Hematopoietic multipotent progenitor cell treated with erythropoietin and hydrocortisone succinate and interleukin-3 and kit ligand, for 8 days (in vitro differentiated cells): ENCODE measurements at regions not wholly inside any gene's neighbourhood (a gene's known extent, or its start where the extent isn't known, plus 50 kb on each side); places are given as distances from the start of the nearest gene placed in this dataset.
"Not testable (repeated sequence)": the region's sequence is repeated elsewhere in the genome, so short reads cannot be mapped to it uniquely, and the experiment has no call there.

Experiments used
- DNase-seq: peaks from one replicate; pipeline ENCODE4 v3.0.0-alpha.2; 2015

GRCh38 chr2:52632543-52632942, 1135.1 kb upstream of the CHAC2 start:
- DNase-seq, result no peak

- DNase-seq, result no peak
Observed at GRCh38 chr2:52629944-52630343, 1137.7 kb upstream of the CHAC2 start.

DNA sequence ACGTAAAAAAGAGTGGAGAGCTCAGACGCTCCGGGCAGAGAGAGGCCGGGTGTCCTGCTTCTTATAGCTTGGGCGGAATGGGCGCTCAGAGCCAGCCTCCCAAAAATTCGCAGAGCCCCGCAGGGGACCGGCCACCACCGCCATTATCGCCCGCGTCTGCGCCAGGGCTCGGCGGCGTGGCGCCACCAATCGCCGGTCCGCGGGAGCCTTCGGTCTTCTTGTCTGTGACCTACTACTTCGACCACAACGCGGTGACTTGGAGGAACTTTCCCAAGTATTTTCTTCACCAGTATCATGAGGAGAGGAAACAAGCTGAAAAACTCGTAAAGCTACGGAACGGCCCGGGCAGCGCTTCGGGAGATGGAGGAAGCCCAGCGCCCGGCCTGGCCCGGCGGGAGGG, 1138.1 kb upstream of the CHAC2 start:
- no peak for DNase-seq

GRCh38 chr2:52622266-52622665, 1145.3 kb upstream of the CHAC2 start:
- DNase-seq, result no peak

GRCh38 chr2:52613064-52613463, 1154.5 kb upstream of the CHAC2 start:
- no peak for DNase-seq

DNA sequence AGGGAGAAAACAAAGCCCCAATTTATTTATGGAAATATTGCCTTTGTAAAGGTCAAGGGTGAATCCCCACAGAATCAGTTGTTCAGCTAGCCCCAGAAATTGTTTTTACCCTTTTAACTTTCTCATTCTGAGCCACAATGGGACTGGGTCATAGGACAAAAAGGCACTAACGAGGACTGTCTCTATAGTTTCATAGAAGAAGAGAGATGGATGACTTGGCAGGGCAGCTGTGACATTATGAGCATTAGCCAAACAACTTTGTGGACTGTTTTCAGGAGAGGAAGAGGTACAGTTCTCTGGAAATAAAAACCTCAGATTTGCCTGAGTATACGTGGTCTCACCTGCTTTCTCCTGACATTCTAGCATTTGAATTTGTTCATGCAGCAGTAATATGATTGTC, 1155.8 kb upstream of the CHAC2 start:
- DNase-seq, result no peak

GRCh38 chr2:52608030-52608429, 1159.6 kb upstream of the CHAC2 start:
- no peak for DNase-seq

DNA sequence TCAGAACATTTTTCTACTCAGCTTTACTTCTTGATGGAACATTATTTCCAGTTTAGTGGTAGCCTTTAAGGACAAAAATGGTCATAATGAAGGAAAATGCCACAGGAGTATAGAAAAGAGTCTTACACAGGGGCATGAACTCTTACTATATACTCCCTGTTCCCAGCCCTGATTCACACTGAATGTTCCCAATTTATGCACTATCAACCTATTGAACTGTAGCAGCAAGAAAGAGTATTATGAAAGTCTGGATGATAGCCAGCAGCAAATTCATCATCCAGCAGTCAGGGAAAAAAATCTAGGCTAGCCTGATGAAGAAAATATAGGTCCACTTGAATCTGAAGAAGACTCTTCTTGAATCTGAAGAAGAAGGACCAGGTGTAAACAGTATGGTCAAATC, 1170.3 kb upstream of the CHAC2 start:
- DNase-seq, result no peak

GRCh38 chr2:52594026-52594425, 1173.6 kb upstream of the CHAC2 start:
- DNase-seq, result no peak

DNA sequence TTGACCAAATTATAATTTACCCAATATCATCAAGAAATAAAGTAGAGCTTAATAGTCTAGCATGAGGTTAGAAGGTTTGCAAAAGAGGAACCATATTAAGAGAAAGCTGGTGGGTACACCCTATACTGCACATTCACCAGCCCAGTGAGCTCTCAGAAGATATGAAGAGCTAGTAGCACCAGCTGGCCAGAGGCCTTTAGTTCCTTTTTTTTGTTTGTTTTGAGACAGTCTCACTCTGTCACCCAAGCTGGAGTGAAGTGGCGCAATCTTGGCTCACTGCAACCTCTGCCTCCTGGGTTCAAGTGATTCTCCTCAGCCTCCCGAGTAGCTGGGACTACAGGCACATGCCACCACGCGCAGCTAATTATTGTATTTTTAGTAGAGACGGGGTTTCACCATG, 1183.5 kb upstream of the CHAC2 start:
- not testable (repeated sequence) for DNase-seq

DNA sequence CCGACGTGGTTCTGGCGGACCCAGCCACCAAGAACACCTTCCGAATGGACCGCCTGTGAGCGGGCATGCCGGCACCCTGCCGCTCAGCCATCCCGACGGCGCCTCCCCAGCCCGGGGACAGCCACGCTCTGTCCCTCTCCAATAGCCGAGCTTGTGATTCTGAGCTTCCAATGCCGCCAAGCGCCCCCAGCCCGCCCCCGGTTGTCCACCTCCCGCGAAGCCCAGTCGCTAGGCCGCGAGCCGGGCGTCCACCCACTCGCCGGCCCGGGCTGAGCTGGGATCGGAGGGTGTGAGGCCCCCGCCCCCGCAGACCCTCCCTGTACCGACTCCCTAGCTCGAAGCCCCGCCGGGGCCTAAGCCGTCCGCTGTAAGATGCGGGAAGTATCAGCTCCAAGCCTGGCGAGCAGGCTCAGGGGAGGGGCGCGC, 1195.1 kb upstream of the CHAC2 start:
- no peak for DNase-seq

- DNase-seq, result no peak
Observed at GRCh38 chr2:52571380-52572347, 1195.9 kb upstream of the CHAC2 start.

DNA sequence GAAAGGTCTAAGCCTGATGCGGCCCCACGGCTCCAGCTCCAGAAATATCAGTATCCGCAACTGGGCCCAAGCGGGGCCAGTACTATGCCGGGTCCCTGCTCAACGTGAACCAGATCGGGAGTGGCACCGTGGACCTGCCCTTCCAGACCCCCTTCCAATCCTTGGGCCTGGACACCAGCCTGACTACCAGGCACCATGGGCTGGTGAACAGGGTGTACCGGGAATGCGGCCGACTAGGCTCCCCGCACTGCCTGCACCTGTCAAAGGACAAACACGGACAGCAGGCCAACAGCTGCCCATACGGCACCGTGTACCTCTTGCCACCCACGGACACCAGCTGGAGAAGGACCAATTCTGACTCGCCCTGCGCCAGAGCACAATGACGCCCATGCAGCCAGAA, 1196.9 kb upstream of the CHAC2 start:
- DNase-seq, result no peak

DNA sequence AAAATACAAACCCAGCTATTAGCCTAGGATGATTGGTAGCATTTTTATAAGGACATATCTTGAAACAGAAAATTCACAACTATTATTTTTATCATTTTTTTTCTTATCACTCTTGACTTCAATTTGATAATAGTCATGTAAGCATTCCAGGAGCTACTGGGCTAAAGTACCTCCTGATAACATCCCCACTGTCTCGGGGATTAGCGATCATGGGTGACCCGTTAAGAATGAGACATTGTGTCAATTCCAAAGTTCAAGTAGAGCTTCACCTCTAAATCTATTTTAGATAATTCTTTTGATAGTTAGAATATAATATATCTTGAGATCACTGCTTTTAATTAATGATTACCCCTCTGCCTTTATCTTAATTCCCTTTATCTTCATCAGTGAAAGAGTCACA, 1204.5 kb upstream of the CHAC2 start:
- no peak for DNase-seq

GRCh38 chr2:52558265-52558664, 1209.3 kb upstream of the CHAC2 start:
- no peak for DNase-seq

GRCh38 chr2:52542297-52542696, 1225.3 kb upstream of the CHAC2 start:
- no peak for DNase-seq

DNA sequence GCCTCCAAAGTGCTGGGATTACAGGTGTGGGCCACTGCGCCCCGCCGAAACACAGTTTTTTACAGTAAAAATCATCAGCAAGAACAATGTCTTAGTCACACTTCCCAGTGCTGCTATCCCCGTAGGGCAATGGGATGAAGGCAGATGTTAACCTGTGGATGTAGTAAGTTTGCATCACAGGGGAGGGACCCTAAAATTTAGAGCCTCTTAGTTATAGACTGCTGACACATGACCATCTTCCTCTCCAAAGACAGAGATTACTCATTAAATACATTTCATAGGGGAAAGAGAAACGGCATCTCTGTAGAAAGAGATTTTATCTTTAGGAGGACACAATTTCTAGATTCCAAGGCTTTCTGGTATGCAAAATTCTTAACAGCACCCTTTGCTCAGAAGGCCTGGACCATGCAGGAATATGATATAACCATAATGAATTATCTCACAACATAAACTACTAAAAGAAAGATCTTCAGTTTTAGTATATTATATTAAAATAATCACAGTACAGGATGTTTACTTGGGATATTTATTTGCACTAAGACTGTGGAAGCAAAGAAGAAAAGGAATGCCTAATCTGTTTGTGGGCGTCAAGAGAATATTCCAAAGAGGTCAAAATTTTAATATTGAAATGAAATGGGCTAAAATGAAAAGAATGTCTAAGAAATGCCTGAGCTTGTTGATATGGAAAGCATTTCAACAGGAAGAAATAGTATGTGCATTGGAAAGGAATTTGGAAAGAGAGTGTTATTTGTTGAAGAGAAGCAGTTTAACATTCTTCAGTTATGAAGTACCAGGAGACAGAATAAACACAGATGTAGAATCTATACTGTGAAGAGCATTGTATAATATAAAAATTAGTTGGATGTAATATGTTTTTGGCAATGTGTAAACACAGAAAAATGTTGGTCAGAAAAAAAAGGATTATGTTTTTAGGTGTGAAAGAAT, 1228.3 kb upstream of the CHAC2 start:
- DNase-seq, result no peak

DNA sequence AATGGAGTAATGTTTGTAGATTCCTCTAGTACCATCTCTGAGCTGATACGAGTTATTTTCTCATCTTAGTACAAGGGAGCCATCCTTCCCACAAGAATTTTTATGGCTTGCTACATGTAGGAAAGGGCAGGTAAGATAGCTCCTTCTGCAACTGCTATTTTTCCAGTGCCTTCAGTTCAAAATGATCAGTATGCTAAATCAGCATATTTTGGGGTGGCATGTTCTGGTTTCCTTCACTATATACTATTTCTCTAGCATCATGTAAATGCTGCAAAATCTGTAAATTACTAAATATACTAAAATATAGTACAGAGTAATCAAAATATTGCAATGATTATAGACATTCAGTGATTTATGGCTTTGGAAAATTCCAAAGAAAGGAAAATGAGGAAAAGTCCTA, 1230.0 kb upstream of the CHAC2 start:
- no peak for DNase-seq

GRCh38 chr2:52536929-52537460, 1230.6 kb upstream of the CHAC2 start:
- DNase-seq, result no peak

- no peak for DNase-seq
Observed at GRCh38 chr2:52532956-52533355, 1234.6 kb upstream of the CHAC2 start.

DNA sequence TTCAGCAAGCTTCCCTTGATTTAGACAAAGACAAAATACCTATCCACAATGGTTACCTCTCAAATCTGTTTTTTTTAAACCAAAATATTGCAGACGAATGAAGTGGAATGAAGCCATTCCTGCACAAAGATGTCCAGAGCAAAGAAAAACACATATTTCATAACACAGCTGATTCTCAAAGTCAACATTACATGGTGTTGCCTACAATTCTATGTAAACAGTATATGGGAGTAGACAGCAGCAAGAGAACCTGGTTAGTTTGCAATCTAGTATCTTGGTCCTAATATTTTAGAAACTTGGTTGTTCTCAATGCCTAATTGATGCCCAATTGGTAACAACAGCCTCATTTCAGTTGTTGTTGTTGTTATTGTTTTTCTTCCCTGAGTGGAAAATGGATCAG, 1240.9 kb upstream of the CHAC2 start:
- DNase-seq, result no peak

DNA sequence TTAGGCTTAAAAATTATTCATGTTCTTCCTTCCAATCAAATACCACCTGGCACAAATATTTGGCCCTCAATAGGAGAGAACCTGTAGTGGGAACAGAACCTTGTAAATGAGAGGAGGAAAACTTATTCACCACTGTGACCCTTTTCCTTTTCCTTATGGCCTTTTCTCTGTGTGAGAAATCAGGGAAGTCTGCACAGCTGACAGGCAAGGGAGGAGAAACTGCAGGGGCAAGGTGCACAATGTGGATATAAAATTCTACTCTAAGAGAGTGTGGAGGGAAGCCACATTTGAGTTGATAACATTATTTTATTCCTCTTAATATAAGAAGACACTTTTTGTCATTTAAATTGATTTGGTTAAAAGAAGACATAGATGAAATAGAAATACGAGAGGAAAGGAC, 1247.0 kb upstream of the CHAC2 start:
- DNase-seq, result no peak

- DNase-seq, result no peak
Observed at GRCh38 chr2:52518678-52519077, 1248.9 kb upstream of the CHAC2 start.
